H1 (cell line): ENCODE measurements at regions not wholly inside any gene's neighbourhood (a gene's known extent, or its start where the extent isn't known, plus 50 kb on each side); places are given as distances from the start of the nearest gene placed in this dataset.

Experiments used
- CTCF ChIA-PET: fragments of 300-600 bp; sonication (Branson Sonifier 250); formaldehyde crosslinking; loops from one replicate; lab custom pipeline; 2021; ENCODE audit not compliant: partially characterized antibody; lab: Charles Lee
- POLR2A ChIA-PET: fragments of 300-600 bp; sonication (Branson Sonifier 250); formaldehyde crosslinking; loops from one replicate; lab custom pipeline; 2021; ENCODE audit warnings: inconsistent platforms; ENCODE audit not compliant: partially characterized antibody; lab: Charles Lee
- DNase-seq, 2 experiments: peaks; one replicate each; pipeline versions ENCODE4 v3.0.0 to v3.0.0-alpha.2; 2010 to 2022; ENCODE audit warnings: low spot score in 2 of 2, low read depth in 1 of 2, mixed read lengths in 1 of 2
- FAIRE-seq: peaks from 2 replicates; lab custom pipeline; 2011; peaks lifted over from hg19 to GRCh38; lab: Jason Lieb, UNC
- H2AFZ ChIP-seq: 2 replicates; pipeline ENCODE4 v1.8.1; 2012; ENCODE audit warnings: low read length, inconsistent platforms
- H2AK5ac ChIP-seq: 2 replicates; pipeline ENCODE4 v1.6.1; 2013; ENCODE audit warnings: low read depth, low read length
- H2BK120ac ChIP-seq: replicated peaks from 2 replicates; pipeline ENCODE3; 2013; ENCODE audit warnings: low read depth, low read length, inconsistent platforms
- H2BK12ac ChIP-seq: 2 replicates; pipeline ENCODE4 v1.6.1; 2013; ENCODE audit warnings: low read depth, low read length
- H2BK15ac ChIP-seq: 2 replicates; pipeline ENCODE4 v1.6.1; 2013; ENCODE audit warnings: low read length
- H2BK20ac ChIP-seq: 2 replicates; pipeline ENCODE4 v1.6.1; 2013; ENCODE audit warnings: low read length
- H2BK5ac ChIP-seq: 2 replicates; pipeline ENCODE4 v1.6.1; 2013; ENCODE audit warnings: low read depth, low read length
- H3K14ac ChIP-seq: 2 replicates; pipeline ENCODE4 v1.6.1; 2013; ENCODE audit warnings: inconsistent platforms; ENCODE audit not compliant: insufficient read length
- H3K18ac ChIP-seq: 2 replicates; pipeline ENCODE4 v1.6.1; 2013; ENCODE audit warnings: low read length; ENCODE audit errors: extremely low read depth
- H3K23ac ChIP-seq: 2 replicates; pipeline ENCODE4 v1.6.1; 2013; ENCODE audit warnings: inconsistent platforms; ENCODE audit not compliant: insufficient read length
- H3K23me2 ChIP-seq: 2 replicates; pipeline ENCODE4 v1.6.1; 2013; ENCODE audit warnings: low read depth, low read length
- H3K27ac ChIP-seq: 2 replicates; pipeline ENCODE4 v1.6.1; 2011; ENCODE audit warnings: low read depth, low read length, inconsistent platforms
- H3K27me3 ChIP-seq, 4 experiments: replicated peaks in 1 of 4; 1 replicate in 1 of 4; 2 replicates in 3 of 4; pipeline versions ENCODE4 v1.6.1 to v1.8.1; 2011 to 2013; ENCODE audit warnings: low read length in 3 of 4, mild to moderate bottlenecking in 3 of 4, inconsistent platforms in 2 of 4, mixed read lengths in 2 of 4, moderate library complexity in 1 of 4; ENCODE audit not compliant: control insufficient read depth in 3 of 4, insufficient read depth in 3 of 4; ENCODE audit errors: extremely low read depth in 1 of 4
- H3K36me3 ChIP-seq, 4 experiments: 2 replicates each; pipeline versions ENCODE4 v1.6.1 to v1.8.1; 2011 to 2013; ENCODE audit warnings: mild to moderate bottlenecking in 4 of 4, low read length in 3 of 4, moderate library complexity in 2 of 4, control low read depth in 1 of 4, inconsistent platforms in 1 of 4; ENCODE audit not compliant: insufficient read depth in 4 of 4, control insufficient read depth in 2 of 4
- H3K4ac ChIP-seq: replicated peaks from 2 replicates; pipeline ENCODE3; 2013; ENCODE audit warnings: low read length, low read depth, mixed read lengths, inconsistent platforms; ENCODE audit not compliant: insufficient read length
- H3K4me1 ChIP-seq, 4 experiments: replicated peaks in 1 of 4; 1 replicate in 1 of 4; 2 replicates in 3 of 4; pipeline versions ENCODE4 v1.6.1 to v1.8.1; 2011 to 2013; ENCODE audit warnings: low read length in 3 of 4, inconsistent platforms in 2 of 4, mixed read lengths in 1 of 4; ENCODE audit not compliant: insufficient read depth in 4 of 4, control insufficient read depth in 3 of 4
- H3K4me2 ChIP-seq, 2 experiments: 2 replicates each; pipeline versions ENCODE4 v1.6.1 to v1.8.1; 2011 to 2013; ENCODE audit warnings: low read depth in 2 of 2, low read length in 2 of 2, control low read depth in 1 of 2, inconsistent platforms in 1 of 2, mild to moderate bottlenecking in 1 of 2; ENCODE audit not compliant: insufficient read depth in 1 of 2
- H3K4me3 ChIP-seq, 4 experiments: fragments of 200-600, 300-600 bp in 1 of 4; sonication (generic), shearing (Covaris generic), sonication (Bioruptor Twin) in 1 of 4; 2 replicates each; pipeline versions ENCODE4 v1.5.1 to v1.8.1; 2011 to 2016; ENCODE audit warnings: low read length in 4 of 4, low read depth in 3 of 4, control low read depth in 2 of 4, inconsistent platforms in 2 of 4, mild to moderate bottlenecking in 2 of 4, mixed read lengths in 1 of 4, moderate library complexity in 1 of 4; ENCODE audit not compliant: insufficient read depth in 2 of 4; ENCODE audit errors: extremely low read depth in 1 of 4
- H3K56ac ChIP-seq: replicated peaks from 2 replicates; pipeline ENCODE3; 2013; ENCODE audit warnings: low read depth, mild to moderate bottlenecking, mixed read lengths, low read length, inconsistent platforms; ENCODE audit not compliant: insufficient read length
- H3K79me1 ChIP-seq: 2 replicates; pipeline ENCODE4 v1.6.1; 2013; ENCODE audit warnings: low read depth, low read length, control low read depth
- H3K79me2 ChIP-seq, 2 experiments: 2 replicates each; pipeline versions ENCODE4 v1.6.1 to v1.8.1; 2012 to 2013; ENCODE audit warnings: low read length in 2 of 2, mild to moderate bottlenecking in 2 of 2, inconsistent platforms in 1 of 2; ENCODE audit not compliant: insufficient read depth in 2 of 2, control insufficient read depth in 1 of 2
- H3K9ac ChIP-seq, 4 experiments: replicated peaks in 1 of 4; 1 replicate in 1 of 4; 2 replicates in 3 of 4; pipeline versions ENCODE4 v1.6.1 to v1.8.1; 2011 to 2013; ENCODE audit warnings: low read depth in 3 of 4, low read length in 3 of 4, control low read depth in 2 of 4, mild to moderate bottlenecking in 2 of 4, moderate library complexity in 2 of 4, inconsistent platforms in 1 of 4; ENCODE audit errors: extremely low read depth in 1 of 4
- H3K9me3 ChIP-seq, 2 experiments: 2 replicates each; pipeline versions ENCODE4 v1.6.1 to v1.8.1; 2012 to 2013; ENCODE audit warnings: mild to moderate bottlenecking in 2 of 2, moderate library complexity in 2 of 2, control low read depth in 1 of 2, inconsistent platforms in 1 of 2, low read depth in 1 of 2, low read length in 1 of 2, mixed read lengths in 1 of 2; ENCODE audit not compliant: insufficient read depth in 2 of 2
- H4K20me1 ChIP-seq, 2 experiments: replicated peaks in 1 of 2; 2 replicates each; pipeline versions ENCODE3 to v1.8.1; 2011 to 2013; ENCODE audit warnings: inconsistent platforms in 2 of 2, low read length in 2 of 2, mild to moderate bottlenecking in 1 of 2; ENCODE audit not compliant: insufficient read depth in 2 of 2, control insufficient read depth in 1 of 2
- H4K5ac ChIP-seq: 2 replicates; pipeline ENCODE4 v1.6.1; 2013; ENCODE audit warnings: low read length, low read depth, mixed read lengths, inconsistent platforms; ENCODE audit not compliant: insufficient read length
- H4K8ac ChIP-seq: 2 replicates; pipeline ENCODE4 v1.8.0; 2013; ENCODE audit warnings: mild to moderate bottlenecking, moderate library complexity, low read length, inconsistent platforms; ENCODE audit not compliant: insufficient read depth; ENCODE audit errors: extremely low read depth
- H4K91ac ChIP-seq: replicated peaks from 2 replicates; pipeline ENCODE3; 2013; ENCODE audit warnings: low read length, mixed read lengths, inconsistent platforms; ENCODE audit not compliant: insufficient read length
- ASH2L ChIP-seq: fragments of 200-600, 300-600 bp; sonication (generic); IDR thresholded peaks from one replicate; pipeline ENCODE4 v1.7.1; 2017; ENCODE audit warnings: low read length
- ATF3 ChIP-seq: IDR thresholded peaks from 2 replicates; pipeline ENCODE4 v1.6.1; 2011; ENCODE audit warnings: low read depth, mild to moderate bottlenecking, low read length; ENCODE audit not compliant: insufficient read depth
- CEBPB ChIP-seq: IDR thresholded peaks from 2 replicates; pipeline ENCODE4 v1.6.1; 2012; ENCODE audit warnings: low read depth, low read length
- EGR1 ChIP-seq: IDR thresholded peaks from 2 replicates; pipeline ENCODE4 v1.6.1; 2011; ENCODE audit warnings: low read depth, low read length, borderline replicate concordance
- EP300 ChIP-seq, 2 experiments: IDR thresholded peaks; 1 replicate in 1 of 2; 2 replicates in 1 of 2; pipeline ENCODE4 v1.6.1; 2011 to 2012; ENCODE audit warnings: low read depth in 2 of 2, low read length in 2 of 2, mild to moderate bottlenecking in 2 of 2, borderline replicate concordance in 1 of 2, inconsistent platforms in 1 of 2, moderate library complexity in 1 of 2
- KDM1A ChIP-seq: fragments of 200-600, 300-600 bp; sonication (generic); IDR thresholded peaks from 2 replicates; pipeline ENCODE4 v1.7.1; 2016; ENCODE audit warnings: mild to moderate bottlenecking, low read length, borderline replicate concordance
- POLR2AphosphoS5 ChIP-seq: IDR thresholded peaks from 2 replicates; pipeline ENCODE4 v1.6.1; 2011; ENCODE audit warnings: low read depth, low read length
- SP2 ChIP-seq: IDR thresholded peaks from 2 replicates; pipeline ENCODE4 v1.6.1; 2012; ENCODE audit warnings: mild to moderate bottlenecking, low read length, inconsistent platforms
- WGBS, 2 experiments: shearing (Covaris generic) in 1 of 2; methylation state at CpG; one replicate each; pipeline versions ENCODE4 v1.1.6 to v1.1.7; 2013 to 2015; ENCODE audit warnings: low lambda C conversion rate in 2 of 2, mixed read lengths in 2 of 2, inconsistent platforms in 1 of 2, low coverage in 1 of 2, missing lambda C conversion rate in 1 of 2; ENCODE audit not compliant: insufficient replicate concordance in 2 of 2, insufficient coverage in 1 of 2, insufficient read length in 1 of 2; ENCODE audit errors: extremely low coverage in 1 of 2, missing lambda C conversion rate in 1 of 2; 5-methylcytosine and 5-hydroxymethylcytosine counted together

- no peak overlapping the region for H3K4me2 ChIP-seq
- FAIRE-seq = no peak
- WGBS, 2 experiments = 90% methylated on average over 6 of the region's 6 CpGs; no CpG with 5 or more reads in 1 of the 2 experiments
Measured at GRCh38 chr14:85912141-85912540, 382.2 kb downstream of the FLRT2 start.

More at GRCh38 chr14:85912141-85912540, 382.2 kb downstream of the FLRT2 start:
- Histone ChIP-seq H3K79me1 (no peaks in the 10 kb centered on the region), H3K4me3 (no peak overlapping the region), H3K27ac (no peak overlapping the region), H4K8ac (no peak overlapping the region), H2BK12ac (no peak overlapping the region), H2BK120ac (no peak overlapping the region), H4K5ac (no peak overlapping the region), H3K9ac (no peak overlapping the region), H3K9me3 (no peaks in the 10 kb centered on the region), H3K4ac (no peak overlapping the region), H3K23ac (no peak overlapping the region), H2AFZ (no peak overlapping the region), H4K20me1 (no peaks in the 10 kb centered on the region), H4K91ac (no peak overlapping the region), H2BK15ac (no peak overlapping the region), H3K14ac (no peak overlapping the region), H2AK5ac (no peak overlapping the region), H3K27me3 (no peaks in the 10 kb centered on the region), H3K23me2 (no peaks in the 10 kb centered on the region), H3K18ac (no peak overlapping the region), H3K56ac (no peak overlapping the region), H3K36me3 (no peaks in the 10 kb centered on the region), H3K79me2 (no peaks in the 10 kb centered on the region), H2BK5ac (no peak overlapping the region), H2BK20ac (no peak overlapping the region), H3K4me1 (peaks cover 1 to 3% (median 2%) of the 10 kb centered on the region in 4 experiments; a peak in 4 of 7 replicates)
- POLR2A ChIA-PET = no interaction called here
- CTCF ChIA-PET = no interaction called here
- TF ChIP-seq ASH2L (no peak), CEBPB (no peak), KDM1A (no peak), POLR2AphosphoS5 (no peak), ATF3 (no peak), SP2 (no peak), EP300 (IDR thresholded peaks at IDR 0.05; ENCODE audit: borderline replicate concordance in 1 of 2, low read depth in 2 of 2, low read length in 2 of 2) (no peak), EGR1 (no peak)
- no peak for DNase-seq
